GM12875 (cell line): ENCODE measurements at regions not wholly inside any gene's neighbourhood (a gene's known extent, or its start where the extent isn't known, plus 50 kb on each side); places are given as distances from the start of the nearest gene placed in this dataset.

Experiments used
- H3K4me3 ChIP-seq: one replicate; pipeline ENCODE4 v1.5.1; 2011; ENCODE audit warnings: low read depth, low read length, control low read depth
- TF ChIP-seq, protein P1 (sequence below): IDR thresholded peaks from 2 replicates; pipeline ENCODE4 v1.5.1; 2011; ENCODE audit warnings: low read depth, mild to moderate bottlenecking, control low read depth, inconsistent platforms, low read length, moderate library complexity, borderline replicate concordance; ENCODE audit not compliant: insufficient read depth

GRCh38 chr9:91102269-91102668, 259.4 kb downstream of the AUH start:
- H3K4me3 ChIP-seq = no peak overlapping the region
- TF ChIP-seq, protein P1, sequence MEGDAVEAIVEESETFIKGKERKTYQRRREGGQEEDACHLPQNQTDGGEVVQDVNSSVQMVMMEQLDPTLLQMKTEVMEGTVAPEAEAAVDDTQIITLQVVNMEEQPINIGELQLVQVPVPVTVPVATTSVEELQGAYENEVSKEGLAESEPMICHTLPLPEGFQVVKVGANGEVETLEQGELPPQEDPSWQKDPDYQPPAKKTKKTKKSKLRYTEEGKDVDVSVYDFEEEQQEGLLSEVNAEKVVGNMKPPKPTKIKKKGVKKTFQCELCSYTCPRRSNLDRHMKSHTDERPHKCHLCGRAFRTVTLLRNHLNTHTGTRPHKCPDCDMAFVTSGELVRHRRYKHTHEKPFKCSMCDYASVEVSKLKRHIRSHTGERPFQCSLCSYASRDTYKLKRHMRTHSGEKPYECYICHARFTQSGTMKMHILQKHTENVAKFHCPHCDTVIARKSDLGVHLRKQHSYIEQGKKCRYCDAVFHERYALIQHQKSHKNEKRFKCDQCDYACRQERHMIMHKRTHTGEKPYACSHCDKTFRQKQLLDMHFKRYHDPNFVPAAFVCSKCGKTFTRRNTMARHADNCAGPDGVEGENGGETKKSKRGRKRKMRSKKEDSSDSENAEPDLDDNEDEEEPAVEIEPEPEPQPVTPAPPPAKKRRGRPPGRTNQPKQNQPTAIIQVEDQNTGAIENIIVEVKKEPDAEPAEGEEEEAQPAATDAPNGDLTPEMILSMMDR = no peak

DNA sequence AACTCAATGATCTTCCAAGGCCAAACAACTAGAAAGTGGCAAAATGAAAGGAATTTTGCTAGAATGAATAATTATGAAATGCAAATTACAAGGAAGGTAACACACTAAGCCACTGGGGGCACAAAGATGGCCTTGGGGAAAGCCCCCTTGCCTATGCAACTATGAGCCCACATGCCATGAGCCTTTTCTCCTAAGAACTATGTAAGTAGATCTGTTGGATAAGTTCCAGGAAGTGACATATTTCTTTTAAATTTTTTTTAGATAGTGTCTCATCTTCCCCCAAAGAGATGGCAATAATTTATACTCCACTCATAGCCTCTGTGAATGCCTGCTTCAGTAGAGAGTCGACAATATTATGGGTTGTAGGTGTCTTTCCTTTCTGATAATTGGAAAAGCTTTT, 257.8 kb downstream of the AUH start:
- TF ChIP-seq, protein P1 = no peak

GRCh38 chr9:91106415-91107081, 255.2 kb downstream of the AUH start:
- TF ChIP-seq, protein P1 = no peak
- H3K4me3 ChIP-seq = no peak overlapping the region

More for the DNA sequence above, 257.8 kb downstream of the AUH start:
- no peak overlapping the region for H3K4me3 ChIP-seq

GRCh38 chr9:91111226-91111625, 250.5 kb downstream of the AUH start:
- H3K4me3 ChIP-seq = no peak overlapping the region
- TF ChIP-seq, protein P1 = no peak

DNA sequence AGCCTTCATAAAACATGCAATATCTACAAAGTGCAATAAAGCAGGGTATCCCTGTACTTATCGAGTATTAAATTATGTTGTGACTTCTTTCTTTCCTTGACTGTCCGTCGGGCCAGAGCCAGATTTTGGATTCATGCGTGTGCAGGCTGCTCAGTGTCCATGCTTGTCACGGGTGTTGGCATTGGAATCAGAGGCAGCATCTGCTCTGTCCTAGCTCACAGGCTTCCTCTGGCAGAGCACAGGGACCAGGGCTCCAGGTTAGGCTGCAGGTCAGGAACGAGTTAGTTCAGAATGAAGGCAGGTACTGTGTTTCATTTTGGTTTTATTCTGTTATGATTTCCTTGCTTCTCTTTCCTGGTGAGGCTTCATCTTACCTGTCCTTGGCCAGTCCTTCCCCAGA, 249.8 kb downstream of the AUH start:
- TF ChIP-seq, protein P1 = no peak

GRCh38 chr9:91113016-91113415, 248.7 kb downstream of the AUH start:
- H3K4me3 ChIP-seq = no peak overlapping the region
- TF ChIP-seq, protein P1 = no peak

More for the DNA sequence above, 249.8 kb downstream of the AUH start:
- no peak overlapping the region for H3K4me3 ChIP-seq

GRCh38 chr9:91114450-91114849, 247.3 kb downstream of the AUH start:
- TF ChIP-seq, protein P1 = no peak

More at GRCh38 chr9:91114450-91114849, 247.3 kb downstream of the AUH start:
- H3K4me3 ChIP-seq = no peak overlapping the region
